Erythroblast (primary cell): ENCODE measurements at regions not wholly inside any gene's neighbourhood (a gene's known extent, or its start where the extent isn't known, plus 50 kb on each side); places are given as distances from the start of the nearest gene placed in this dataset.

ENCODE experiments used
- GATA1 ChIP-seq: IDR thresholded peaks from 2 replicates; pipeline ENCODE4 v1.6.1; 2011; ENCODE audit warnings: low read depth, mild to moderate bottlenecking, control low read depth, low read length, moderate library complexity
- POLR2A ChIP-seq: IDR thresholded peaks from 2 replicates; pipeline ENCODE4 v1.6.1; 2011; ENCODE audit warnings: mild to moderate bottlenecking, low read length

GRCh38 chr2:12164689-12165088, 418.3 kb downstream of the LPIN1 start:
- no peak for TF ChIP-seq POLR2A
- no peak for TF ChIP-seq GATA1
